Endothelial cell of umbilical vein (primary cell): ENCODE measurements at regions not wholly inside any gene's neighbourhood (a gene's known extent, or its start where the extent isn't known, plus 50 kb on each side); places are given as distances from the start of the nearest gene placed in this dataset.

Experiments
- POLR2A ChIP-seq: IDR thresholded peaks from 2 replicates; pipeline ENCODE4 v1.6.1; 2012; ENCODE audit warnings: low read depth, mild to moderate bottlenecking, control low read depth, low read length
- POLR2AphosphoS5 ChIP-seq: IDR thresholded peaks from 2 replicates; pipeline ENCODE4 v1.6.1; 2012; ENCODE audit warnings: low read depth, mild to moderate bottlenecking, control low read depth, low read length, moderate library complexity; ENCODE audit not compliant: insufficient read depth
- TF ChIP-seq, protein P1 (sequence below), 2 donors: IDR thresholded peaks; 1 replicate in 1 of 2; 2 replicates in 1 of 2; pipeline ENCODE4 v1.5.1; 2011; ENCODE audit warnings: low read length in 2 of 2, mild to moderate bottlenecking in 2 of 2, moderate library complexity in 2 of 2, control low read depth in 1 of 2, inconsistent platforms in 1 of 2, low read depth in 1 of 2; ENCODE audit not compliant: insufficient read depth in 1 of 2; ENCODE audit errors: extremely low read depth in 1 of 2

DNA sequence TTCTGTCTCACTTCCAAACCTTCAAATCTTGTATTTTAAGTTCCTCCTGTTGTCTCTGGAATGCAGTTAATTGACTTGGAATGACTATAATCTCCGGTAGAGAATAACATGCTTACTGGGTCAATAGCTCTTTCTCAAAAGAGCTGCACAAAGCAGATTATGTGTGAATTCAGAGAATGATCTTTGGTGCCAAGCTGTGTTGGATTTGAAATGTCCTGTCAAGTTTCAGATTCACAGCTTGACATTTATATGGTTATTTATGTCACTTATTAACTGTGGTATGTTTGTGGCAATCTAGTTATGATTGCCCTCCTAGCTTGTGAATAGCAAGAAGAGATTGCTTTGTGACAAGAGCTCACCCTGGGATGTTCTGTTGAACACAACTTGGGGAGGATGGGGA lies 128.3 kb upstream of the KCNE2 start:
- TF ChIP-seq, protein P1, sequence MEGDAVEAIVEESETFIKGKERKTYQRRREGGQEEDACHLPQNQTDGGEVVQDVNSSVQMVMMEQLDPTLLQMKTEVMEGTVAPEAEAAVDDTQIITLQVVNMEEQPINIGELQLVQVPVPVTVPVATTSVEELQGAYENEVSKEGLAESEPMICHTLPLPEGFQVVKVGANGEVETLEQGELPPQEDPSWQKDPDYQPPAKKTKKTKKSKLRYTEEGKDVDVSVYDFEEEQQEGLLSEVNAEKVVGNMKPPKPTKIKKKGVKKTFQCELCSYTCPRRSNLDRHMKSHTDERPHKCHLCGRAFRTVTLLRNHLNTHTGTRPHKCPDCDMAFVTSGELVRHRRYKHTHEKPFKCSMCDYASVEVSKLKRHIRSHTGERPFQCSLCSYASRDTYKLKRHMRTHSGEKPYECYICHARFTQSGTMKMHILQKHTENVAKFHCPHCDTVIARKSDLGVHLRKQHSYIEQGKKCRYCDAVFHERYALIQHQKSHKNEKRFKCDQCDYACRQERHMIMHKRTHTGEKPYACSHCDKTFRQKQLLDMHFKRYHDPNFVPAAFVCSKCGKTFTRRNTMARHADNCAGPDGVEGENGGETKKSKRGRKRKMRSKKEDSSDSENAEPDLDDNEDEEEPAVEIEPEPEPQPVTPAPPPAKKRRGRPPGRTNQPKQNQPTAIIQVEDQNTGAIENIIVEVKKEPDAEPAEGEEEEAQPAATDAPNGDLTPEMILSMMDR (IDR thresholded peaks at IDR 0.05; ENCODE audit: extremely low read depth in 1 of 2, insufficient read depth in 1 of 2, low read depth in 1 of 2, low read length in 2 of 2) = no peak
- TF ChIP-seq POLR2AphosphoS5 (no peak), POLR2A (no peak)
